Activated CD8-positive, alpha-beta memory T cell treated with anti-CD3 and anti-CD28 coated beads, Interleukin-2, amount 10 ng/mL, durations not matched to agents 7 days and 5 days (primary cell): ENCODE measurements at regions not wholly inside any gene's neighbourhood (a gene's known extent, or its start where the extent isn't known, plus 50 kb on each side); places are given as distances from the start of the nearest gene placed in this dataset.

ENCODE experiments used
- ATAC-seq: fragments of 150-1000 bp; cut with Tn5 transposase; one replicate; pipeline ENCODE4 v1.10.0; 2021; ENCODE audit warnings: moderate library complexity
- CTCF ChIA-PET: fragments of 350-600 bp; sonication (Branson Sonifier 250); formaldehyde crosslinking; loops from one replicate; lab custom pipeline; 2021; ENCODE audit warnings: antibody characterized with exemption; lab: Charles Lee
- DNase-seq: peaks from one replicate; pipeline ENCODE4 v3.0.0-alpha.2; 2020
- H3K27ac Mint-ChIP-seq: one replicate; pipeline ENCODE4 v1.8.0; 2021; ENCODE audit warnings: mild to moderate bottlenecking, mixed read lengths
- H3K27me3 Mint-ChIP-seq: one replicate; pipeline ENCODE4 v1.8.0; 2021; ENCODE audit warnings: mixed read lengths
- H3K36me3 Mint-ChIP-seq: one replicate; pipeline ENCODE4 v1.8.0; 2021; ENCODE audit warnings: mild to moderate bottlenecking, mixed read lengths
- H3K4me1 Mint-ChIP-seq: one replicate; pipeline ENCODE4 v1.8.0; 2021; ENCODE audit warnings: mixed read lengths
- H3K4me3 Mint-ChIP-seq: one replicate; pipeline ENCODE4 v1.8.0; 2021; ENCODE audit warnings: mild to moderate bottlenecking, moderate library complexity, mixed read lengths
- H3K9me3 Mint-ChIP-seq: one replicate; pipeline ENCODE4 v1.8.0; 2022; ENCODE audit warnings: low read depth, mixed read lengths

- no peaks in the 10 kb centered on the region for H3K9me3 Mint-ChIP-seq
- no peak for ATAC-seq
- CTCF ChIA-PET = no interaction called here
Measured at GRCh38 chr2:236935083-236935482, 150.6 kb upstream of the COPS8 start.

GRCh38 chr2:236935631-236936445 is 149.9 kb upstream of the COPS8 start:
- Mint-ChIP-seq H3K27ac (no peak overlapping the region), H3K27me3 (peaks cover 10% of the 10 kb centered on the region), H3K4me1 (no peaks in the 10 kb centered on the region), H3K9me3 (no peaks in the 10 kb centered on the region), H3K36me3 (no peaks in the 10 kb centered on the region), H3K4me3 (no peak overlapping the region)
- DNase-seq = no peak
- ATAC-seq = no peak
- CTCF ChIA-PET = no interaction called here

More at GRCh38 chr2:236935083-236935482, 150.6 kb upstream of the COPS8 start:
- Mint-ChIP-seq H3K27ac (no peak overlapping the region), H3K27me3 (peaks cover 10% of the 10 kb centered on the region), H3K4me1 (no peaks in the 10 kb centered on the region), H3K4me3 (no peak overlapping the region), H3K36me3 (no peaks in the 10 kb centered on the region)
- DNase-seq = no peak

GRCh38 chr2:236936446-236936940 is 149.2 kb upstream of the COPS8 start:
- no peak for DNase-seq

GRCh38 chr2:236938126-236938525 is 147.6 kb upstream of the COPS8 start:
- no peaks in the 10 kb centered on the region for H3K9me3 Mint-ChIP-seq
- H3K4me1 Mint-ChIP-seq = peaks cover 3% of the 10 kb centered on the region
- H3K27ac Mint-ChIP-seq = no peak overlapping the region
- ATAC-seq (no peak), DNase-seq (no peak)
- CTCF ChIA-PET = no interaction called here
- H3K4me3 Mint-ChIP-seq = no peak overlapping the region
- H3K36me3 Mint-ChIP-seq = no peaks in the 10 kb centered on the region
- H3K27me3 Mint-ChIP-seq = peaks cover 4% of the 10 kb centered on the region

More at GRCh38 chr2:236936446-236936940, 149.2 kb upstream of the COPS8 start:
- Mint-ChIP-seq H3K9me3 (no peaks in the 10 kb centered on the region), H3K36me3 (no peaks in the 10 kb centered on the region), H3K27ac (no peak overlapping the region), H3K27me3 (peaks cover 7% of the 10 kb centered on the region), H3K4me3 (no peak overlapping the region), H3K4me1 (no peaks in the 10 kb centered on the region)
- ATAC-seq = no peak
- CTCF ChIA-PET = no interaction called here

GRCh38 chr2:236939271-236939670 is 146.4 kb upstream of the COPS8 start:
- Mint-ChIP-seq H3K4me1 (peaks cover 4% of the 10 kb centered on the region), H3K36me3 (no peaks in the 10 kb centered on the region), H3K27me3 (peaks cover 2% of the 10 kb centered on the region), H3K27ac (no peak overlapping the region), H3K9me3 (no peaks in the 10 kb centered on the region), H3K4me3 (no peak overlapping the region)
- no peak for DNase-seq
- ATAC-seq = no peak
- CTCF ChIA-PET = no interaction called here

- CTCF ChIA-PET = no interaction called here
- Mint-ChIP-seq H3K27me3 (peaks cover 2% of the 10 kb centered on the region), H3K36me3 (no peaks in the 10 kb centered on the region), H3K9me3 (no peaks in the 10 kb centered on the region), H3K27ac (no peak overlapping the region), H3K4me1 (peaks cover 4% of the 10 kb centered on the region), H3K4me3 (no peak overlapping the region)
- DNase-seq (no peak), ATAC-seq (no peak)
Measured at GRCh38 chr2:236939721-236940231, 145.9 kb upstream of the COPS8 start.

GRCh38 chr2:236940497-236940896 is 145.2 kb upstream of the COPS8 start:
- H3K27me3 Mint-ChIP-seq = peaks cover 2% of the 10 kb centered on the region
- no peaks in the 10 kb centered on the region for H3K9me3 Mint-ChIP-seq
- CTCF ChIA-PET = no interaction called here
- DNase-seq = no peak
- ATAC-seq = no peak
- no peak overlapping the region for H3K4me3 Mint-ChIP-seq
- no peak overlapping the region for H3K27ac Mint-ChIP-seq
- peaks cover 4% of the 10 kb centered on the region for H3K4me1 Mint-ChIP-seq
- H3K36me3 Mint-ChIP-seq = no peaks in the 10 kb centered on the region

GRCh38 chr2:236940916-236941520 is 144.7 kb upstream of the COPS8 start:
- no peak for DNase-seq
- H3K27ac Mint-ChIP-seq = no peak overlapping the region
- H3K4me1 Mint-ChIP-seq = peaks cover 4% of the 10 kb centered on the region
- CTCF ChIA-PET = no interaction called here
- H3K9me3 Mint-ChIP-seq = no peaks in the 10 kb centered on the region
- H3K36me3 Mint-ChIP-seq = no peaks in the 10 kb centered on the region
- peaks cover 2% of the 10 kb centered on the region for H3K27me3 Mint-ChIP-seq
- no peak overlapping the region for H3K4me3 Mint-ChIP-seq
- ATAC-seq = no peak

GRCh38 chr2:236941551-236941950 is 144.1 kb upstream of the COPS8 start:
- Mint-ChIP-seq H3K4me1 (peaks cover 4% of the 10 kb centered on the region), H3K27ac (no peak overlapping the region), H3K9me3 (no peaks in the 10 kb centered on the region), H3K36me3 (no peaks in the 10 kb centered on the region), H3K27me3 (peaks cover 2% of the 10 kb centered on the region), H3K4me3 (no peak overlapping the region)
- DNase-seq = no peak
- no peak for ATAC-seq
- CTCF ChIA-PET = no interaction called here

- peaks cover 4% of the 10 kb centered on the region for H3K4me1 Mint-ChIP-seq
- no peaks in the 10 kb centered on the region for H3K36me3 Mint-ChIP-seq
- no peak overlapping the region for H3K4me3 Mint-ChIP-seq
- no peaks in the 10 kb centered on the region for H3K9me3 Mint-ChIP-seq
- H3K27me3 Mint-ChIP-seq = peaks cover 2% of the 10 kb centered on the region
- CTCF ChIA-PET = no interaction called here
- ATAC-seq = no peak
- no peak for DNase-seq
- H3K27ac Mint-ChIP-seq = no peak overlapping the region
Measured at GRCh38 chr2:236942554-236942953, 143.1 kb upstream of the COPS8 start.

- H3K27ac Mint-ChIP-seq = no peak overlapping the region
- no peak for DNase-seq
- peaks cover 4% of the 10 kb centered on the region for H3K4me1 Mint-ChIP-seq
- CTCF ChIA-PET = no interaction called here
- H3K36me3 Mint-ChIP-seq = no peaks in the 10 kb centered on the region
- ATAC-seq = no peak
- H3K27me3 Mint-ChIP-seq = peaks cover 2% of the 10 kb centered on the region
- H3K4me3 Mint-ChIP-seq = no peak overlapping the region
- no peaks in the 10 kb centered on the region for H3K9me3 Mint-ChIP-seq
Measured at GRCh38 chr2:236943068-236943467, 142.6 kb upstream of the COPS8 start.

GRCh38 chr2:236943841-236944513 is 141.7 kb upstream of the COPS8 start:
- peaks cover 4% of the 10 kb centered on the region for H3K4me1 Mint-ChIP-seq
- DNase-seq (no peak), ATAC-seq (no peak)
- H3K27me3 Mint-ChIP-seq = peaks cover 2% of the 10 kb centered on the region
- H3K9me3 Mint-ChIP-seq = no peaks in the 10 kb centered on the region
- CTCF ChIA-PET = no interaction called here
- H3K36me3 Mint-ChIP-seq = no peaks in the 10 kb centered on the region
- H3K27ac Mint-ChIP-seq = no peak overlapping the region
- H3K4me3 Mint-ChIP-seq = no peak overlapping the region

GRCh38 chr2:236944561-236944960 is 141.1 kb upstream of the COPS8 start:
- ATAC-seq = no peak
- CTCF ChIA-PET = no interaction called here
- no peaks in the 10 kb centered on the region for H3K9me3 Mint-ChIP-seq

More at GRCh38 chr2:236944561-236944960, 141.1 kb upstream of the COPS8 start:
- no peak overlapping the region for H3K27ac Mint-ChIP-seq
- H3K4me3 Mint-ChIP-seq = no peak overlapping the region
- no peaks in the 10 kb centered on the region for H3K36me3 Mint-ChIP-seq
- DNase-seq = no peak
- H3K4me1 Mint-ChIP-seq = peaks cover 4% of the 10 kb centered on the region
- H3K27me3 Mint-ChIP-seq = peaks cover 2% of the 10 kb centered on the region
